HEK293 (cell line): ENCODE measurements at regions not wholly inside any gene's neighbourhood (a gene's known extent, or its start where the extent isn't known, plus 50 kb on each side); places are given as distances from the start of the nearest gene placed in this dataset.

Experiments
- CTCF ChIA-PET: fragments of 350-600 bp; formaldehyde crosslinking; extraction: SDS; loops from one replicate; lab custom pipeline; 2021; ENCODE audit warnings: antibody characterized with exemption; lab: Yijun Ruan, JAX
- POLR2A ChIA-PET: fragments of 300-600 bp; formaldehyde crosslinking; extraction: SDS; loops from one replicate; lab custom pipeline; 2020; ENCODE audit warnings: antibody characterized with exemption, inconsistent platforms; lab: Yijun Ruan, JAX
- H3K27ac ChIP-seq: fragments of 200-500 bp; sonication (Bioruptor generic); 2 replicates; pipeline ENCODE4 v1.5.1; 2014; ENCODE audit warnings: low read depth, low read length, control low read depth, inconsistent platforms; ENCODE audit errors: extremely low read depth
- H3K36me3 ChIP-seq, 2 experiments: fragments of 200-500 bp in 1 of 2; sonication (Bioruptor generic) in 1 of 2; 1 replicate in 1 of 2; 2 replicates in 1 of 2; pipeline ENCODE4 v1.5.1; 2014 to 2017; ENCODE audit warnings: inconsistent platforms in 2 of 2, low read length in 2 of 2; ENCODE audit not compliant: control insufficient read depth in 2 of 2, insufficient read depth in 1 of 2
- H3K4me1 ChIP-seq: fragments of 200-500 bp; sonication (Bioruptor generic); 2 replicates; pipeline ENCODE4 v1.5.1; 2014; ENCODE audit warnings: mild to moderate bottlenecking, low read length, inconsistent platforms; ENCODE audit not compliant: control insufficient read depth, insufficient read depth
- H3K4me3 ChIP-seq: 2 replicates; pipeline ENCODE4 v1.5.1; 2011; ENCODE audit warnings: low read depth, mild to moderate bottlenecking, control low read depth, low read length, moderate library complexity
- H3K9me3 ChIP-seq: fragments of 200-500 bp; sonication (Bioruptor generic); 2 replicates; pipeline ENCODE4 v1.5.1; 2014; ENCODE audit warnings: low read depth, low read length, inconsistent platforms; ENCODE audit not compliant: control insufficient read depth, insufficient read depth
- GLI4 ChIP-seq: fragments of 450-650 bp; formaldehyde crosslinking; IDR thresholded peaks from 2 replicates; pipeline ENCODE4 v1.5.1; 2016; ENCODE audit warnings: missing biosample characterization, missing genetic modification characterization
- ZBTB17 ChIP-seq: fragments of 450-650 bp; formaldehyde crosslinking; IDR thresholded peaks from 2 replicates; pipeline ENCODE4 v1.5.1; 2016; ENCODE audit warnings: missing biosample characterization, missing genetic modification characterization
- ZBTB7A ChIP-seq: fragments of 450-650 bp; formaldehyde crosslinking; IDR thresholded peaks from 2 replicates; pipeline ENCODE4 v1.5.1; 2016; ENCODE audit warnings: low read depth, missing biosample characterization, missing genetic modification characterization
- ZFHX2 ChIP-seq: fragments of 450-650 bp; formaldehyde crosslinking; conservative IDR thresholded peaks from 2 replicates; pipeline ENCODE4 v1.5.1; 2016; ENCODE audit warnings: missing biosample characterization, missing genetic modification characterization
- ZNF10 ChIP-seq: fragments of 450-650 bp; formaldehyde crosslinking; IDR thresholded peaks from 2 replicates; pipeline ENCODE4 v1.5.1; 2017; ENCODE audit warnings: missing biosample characterization, missing genetic modification characterization
- ZNF19 ChIP-seq: fragments of 450-650 bp; formaldehyde crosslinking; IDR thresholded peaks from 2 replicates; pipeline ENCODE4; 2016; ENCODE audit warnings: missing biosample characterization, missing genetic modification characterization, low read depth
- ZNF391 ChIP-seq: fragments of 450-650 bp; formaldehyde crosslinking; IDR thresholded peaks from 2 replicates; pipeline ENCODE4 v1.5.1; 2016; ENCODE audit warnings: low read depth, missing biosample characterization, missing genetic modification characterization, borderline replicate concordance
- ZNF560 ChIP-seq: fragments of 450-650 bp; formaldehyde crosslinking; IDR thresholded peaks from 2 replicates; pipeline ENCODE4 v1.5.1; 2017; ENCODE audit warnings: missing biosample characterization, missing genetic modification characterization, borderline replicate concordance
- ZNF670 ChIP-seq: fragments of 450-650 bp; formaldehyde crosslinking; IDR thresholded peaks from 2 replicates; pipeline ENCODE4 v1.5.1; 2016; ENCODE audit warnings: missing biosample characterization, missing genetic modification characterization, low read depth
- ZNF843 ChIP-seq: fragments of 450-650 bp; formaldehyde crosslinking; IDR thresholded peaks from 2 replicates; pipeline ENCODE4 v1.5.1; 2016; ENCODE audit warnings: missing biosample characterization, missing genetic modification characterization
- TF ChIP-seq, protein P1 (sequence below): fragments of 450-650 bp; formaldehyde crosslinking; IDR thresholded peaks from 2 replicates; pipeline ENCODE4 v1.5.1; 2016; ENCODE audit warnings: missing biosample characterization, missing genetic modification characterization
- TF ChIP-seq, protein P2 (sequence below): fragments of 450-650 bp; formaldehyde crosslinking; IDR thresholded peaks from 2 replicates; pipeline ENCODE4 v1.5.1; 2016; ENCODE audit warnings: missing biosample characterization, missing genetic modification characterization, borderline replicate concordance
- TF ChIP-seq, protein P3 (sequence below): fragments of 450-650 bp; formaldehyde crosslinking; IDR thresholded peaks from 2 replicates; pipeline ENCODE4 v1.5.1; 2017; ENCODE audit warnings: missing biosample characterization, mild to moderate bottlenecking, missing genetic modification characterization, moderate library complexity
- TF ChIP-seq, protein P4 (sequence below): fragments of 450-650 bp; formaldehyde crosslinking; IDR thresholded peaks from 2 replicates; pipeline ENCODE4 v1.5.1; 2016; ENCODE audit warnings: missing biosample characterization, missing genetic modification characterization
- TF ChIP-seq, protein P5 (sequence below): fragments of 450-650 bp; formaldehyde crosslinking; IDR thresholded peaks from 2 replicates; pipeline ENCODE4 v1.5.1; 2016; ENCODE audit warnings: missing biosample characterization, missing genetic modification characterization, borderline replicate concordance
- TF ChIP-seq, protein P6 (sequence below): fragments of 450-650 bp; formaldehyde crosslinking; IDR thresholded peaks from 2 replicates; pipeline ENCODE4; 2016; ENCODE audit warnings: missing biosample characterization, missing genetic modification characterization

DNA sequence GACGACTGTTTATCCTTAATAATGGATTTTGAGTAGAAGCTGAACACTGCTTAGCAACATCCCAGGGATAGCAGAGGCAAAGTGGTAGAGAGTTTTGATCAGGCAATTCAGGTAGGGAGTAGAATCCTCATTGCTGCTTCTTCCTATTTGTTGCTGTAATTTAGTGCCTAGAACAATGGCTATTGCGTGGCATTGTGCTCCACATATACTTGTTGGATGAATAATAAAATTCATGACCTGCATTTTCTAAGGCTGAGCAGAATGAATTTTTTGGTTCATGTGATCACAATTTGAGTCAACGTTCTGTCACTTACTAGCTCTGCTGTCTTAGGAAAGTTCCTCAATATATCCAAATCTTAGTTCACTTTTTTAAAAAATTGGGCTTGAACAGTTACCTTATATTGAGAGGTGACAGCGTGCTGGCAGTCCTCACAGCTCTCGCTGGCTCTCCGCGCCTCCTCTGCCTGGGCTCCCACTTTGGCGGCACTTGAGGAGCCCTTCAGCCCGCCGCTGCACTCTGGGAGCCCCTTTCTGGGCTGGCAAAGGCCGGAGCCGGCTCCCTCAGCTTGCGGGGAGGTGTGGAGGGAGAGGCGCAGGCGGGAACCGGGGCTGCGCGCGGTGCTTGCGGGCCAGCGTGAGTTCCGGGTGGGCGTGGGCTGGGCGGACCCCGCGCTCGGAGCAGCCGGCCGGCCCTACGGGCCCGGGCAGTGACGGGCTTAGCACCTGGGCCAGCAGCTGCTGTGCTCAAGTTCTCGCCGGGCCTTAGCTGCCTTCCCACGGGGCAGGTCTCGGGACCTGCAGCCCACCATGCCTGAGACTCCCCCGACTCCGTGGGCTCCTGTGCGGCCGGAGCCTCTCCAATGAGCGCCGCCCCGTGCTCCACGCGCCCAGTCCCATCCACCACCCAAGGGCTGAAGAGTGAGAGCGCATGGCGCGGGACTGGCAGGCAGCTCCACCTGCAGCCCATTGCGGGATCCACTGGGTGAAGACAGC, 350.6 kb downstream of the ETS1 start (continued):
- TF ChIP-seq, protein P1, sequence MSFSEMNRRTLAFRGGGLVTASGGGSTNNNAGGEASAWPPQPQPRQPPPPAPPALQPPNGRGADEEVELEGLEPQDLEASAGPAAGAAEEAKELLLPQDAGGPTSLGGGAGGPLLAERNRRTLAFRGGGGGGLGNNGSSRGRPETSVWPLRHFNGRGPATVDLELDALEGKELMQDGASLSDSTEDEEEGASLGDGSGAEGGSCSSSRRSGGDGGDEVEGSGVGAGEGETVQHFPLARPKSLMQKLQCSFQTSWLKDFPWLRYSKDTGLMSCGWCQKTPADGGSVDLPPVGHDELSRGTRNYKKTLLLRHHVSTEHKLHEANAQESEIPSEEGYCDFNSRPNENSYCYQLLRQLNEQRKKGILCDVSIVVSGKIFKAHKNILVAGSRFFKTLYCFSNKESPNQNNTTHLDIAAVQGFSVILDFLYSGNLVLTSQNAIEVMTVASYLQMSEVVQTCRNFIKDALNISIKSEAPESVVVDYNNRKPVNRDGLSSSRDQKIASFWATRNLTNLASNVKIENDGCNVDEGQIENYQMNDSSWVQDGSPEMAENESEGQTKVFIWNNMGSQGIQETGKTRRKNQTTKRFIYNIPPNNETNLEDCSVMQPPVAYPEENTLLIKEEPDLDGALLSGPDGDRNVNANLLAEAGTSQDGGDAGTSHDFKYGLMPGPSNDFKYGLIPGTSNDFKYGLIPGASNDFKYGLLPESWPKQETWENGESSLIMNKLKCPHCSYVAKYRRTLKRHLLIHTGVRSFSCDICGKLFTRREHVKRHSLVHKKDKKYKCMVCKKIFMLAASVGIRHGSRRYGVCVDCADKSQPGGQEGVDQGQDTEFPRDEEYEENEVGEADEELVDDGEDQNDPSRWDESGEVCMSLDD (tag by site-specific recombination): no peak
- TF ChIP-seq, protein P2, sequence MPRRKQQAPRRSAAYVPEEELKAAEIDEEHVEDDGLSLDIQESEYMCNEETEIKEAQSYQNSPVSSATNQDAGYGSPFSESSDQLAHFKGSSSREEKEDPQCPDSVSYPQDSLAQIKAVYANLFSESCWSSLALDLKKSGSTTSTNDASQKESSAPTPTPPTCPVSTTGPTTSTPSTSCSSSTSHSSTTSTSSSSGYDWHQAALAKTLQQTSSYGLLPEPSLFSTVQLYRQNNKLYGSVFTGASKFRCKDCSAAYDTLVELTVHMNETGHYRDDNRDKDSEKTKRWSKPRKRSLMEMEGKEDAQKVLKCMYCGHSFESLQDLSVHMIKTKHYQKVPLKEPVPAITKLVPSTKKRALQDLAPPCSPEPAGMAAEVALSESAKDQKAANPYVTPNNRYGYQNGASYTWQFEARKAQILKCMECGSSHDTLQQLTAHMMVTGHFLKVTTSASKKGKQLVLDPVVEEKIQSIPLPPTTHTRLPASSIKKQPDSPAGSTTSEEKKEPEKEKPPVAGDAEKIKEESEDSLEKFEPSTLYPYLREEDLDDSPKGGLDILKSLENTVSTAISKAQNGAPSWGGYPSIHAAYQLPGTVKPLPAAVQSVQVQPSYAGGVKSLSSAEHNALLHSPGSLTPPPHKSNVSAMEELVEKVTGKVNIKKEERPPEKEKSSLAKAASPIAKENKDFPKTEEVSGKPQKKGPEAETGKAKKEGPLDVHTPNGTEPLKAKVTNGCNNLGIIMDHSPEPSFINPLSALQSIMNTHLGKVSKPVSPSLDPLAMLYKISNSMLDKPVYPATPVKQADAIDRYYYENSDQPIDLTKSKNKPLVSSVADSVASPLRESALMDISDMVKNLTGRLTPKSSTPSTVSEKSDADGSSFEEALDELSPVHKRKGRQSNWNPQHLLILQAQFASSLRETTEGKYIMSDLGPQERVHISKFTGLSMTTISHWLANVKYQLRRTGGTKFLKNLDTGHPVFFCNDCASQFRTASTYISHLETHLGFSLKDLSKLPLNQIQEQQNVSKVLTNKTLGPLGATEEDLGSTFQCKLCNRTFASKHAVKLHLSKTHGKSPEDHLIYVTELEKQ (tag by site-specific recombination): no peak
- TF ChIP-seq GLI4 (tag by site-specific recombination) (no peak), ZNF560 (tag by site-specific recombination) (no peak), ZNF670 (tag by site-specific recombination) (no peak)

DNA sequence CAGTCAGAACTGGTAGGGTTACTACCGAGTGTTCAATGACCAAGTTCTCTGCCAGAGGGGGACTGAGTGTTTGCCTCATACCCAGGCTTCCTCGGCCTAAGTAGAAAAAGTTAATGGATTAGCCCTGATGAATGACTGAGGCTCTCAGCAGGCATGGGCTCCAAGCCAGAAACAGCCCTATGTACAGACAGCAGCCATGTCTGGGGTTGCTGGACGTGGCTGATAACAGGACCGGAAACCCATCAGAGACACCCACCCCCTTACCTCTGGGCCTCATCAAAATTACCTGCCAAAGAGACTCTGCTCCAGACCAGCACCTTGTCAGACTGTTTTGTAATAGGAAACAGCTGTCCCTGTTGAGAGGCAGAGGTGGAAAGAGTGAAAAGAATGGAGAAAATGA, 351.4 kb downstream of the ETS1 start:
- no peaks in the 10 kb centered on the region for H3K4me1 ChIP-seq
- ChIA-PET POLR2A (no interaction called here), CTCF (no interaction called here)
- no peak overlapping the region for H3K27ac ChIP-seq
- TF ChIP-seq ZNF391 (tag by site-specific recombination) (no peak), ZBTB17 (tag by site-specific recombination) (no peak), ZNF10 (tag by site-specific recombination) (no peak), ZNF19 (tag by site-specific recombination) (no peak), ZBTB7A (tag by site-specific recombination) (no peak), ZNF843 (tag by site-specific recombination) (no peak), ZFHX2 (tag by site-specific recombination) (no peak)
- TF ChIP-seq, protein P3, sequence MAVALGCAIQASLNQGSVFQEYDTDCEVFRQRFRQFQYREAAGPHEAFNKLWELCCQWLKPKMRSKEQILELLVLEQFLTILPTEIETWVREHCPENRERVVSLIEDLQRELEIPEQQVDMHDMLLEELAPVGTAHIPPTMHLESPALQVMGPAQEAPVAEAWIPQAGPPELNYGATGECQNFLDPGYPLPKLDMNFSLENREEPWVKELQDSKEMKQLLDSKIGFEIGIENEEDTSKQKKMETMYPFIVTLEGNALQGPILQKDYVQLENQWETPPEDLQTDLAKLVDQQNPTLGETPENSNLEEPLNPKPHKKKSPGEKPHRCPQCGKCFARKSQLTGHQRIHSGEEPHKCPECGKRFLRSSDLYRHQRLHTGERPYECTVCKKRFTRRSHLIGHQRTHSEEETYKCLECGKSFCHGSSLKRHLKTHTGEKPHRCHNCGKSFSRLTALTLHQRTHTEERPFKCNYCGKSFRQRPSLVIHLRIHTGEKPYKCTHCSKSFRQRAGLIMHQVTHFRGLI: no peak
- TF ChIP-seq, protein P4, sequence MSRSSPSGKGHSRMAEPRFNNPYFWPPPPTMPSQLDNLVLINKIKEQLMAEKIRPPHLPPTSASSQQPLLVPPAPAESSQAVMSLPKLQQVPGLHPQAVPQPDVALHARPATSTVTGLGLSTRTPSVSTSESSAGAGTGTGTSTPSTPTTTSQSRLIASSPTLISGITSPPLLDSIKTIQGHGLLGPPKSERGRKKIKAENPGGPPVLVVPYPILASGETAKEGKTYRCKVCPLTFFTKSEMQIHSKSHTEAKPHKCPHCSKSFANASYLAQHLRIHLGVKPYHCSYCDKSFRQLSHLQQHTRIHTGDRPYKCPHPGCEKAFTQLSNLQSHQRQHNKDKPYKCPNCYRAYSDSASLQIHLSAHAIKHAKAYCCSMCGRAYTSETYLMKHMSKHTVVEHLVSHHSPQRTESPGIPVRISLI (tag by site-specific recombination): no peak
- TF ChIP-seq, protein P5, sequence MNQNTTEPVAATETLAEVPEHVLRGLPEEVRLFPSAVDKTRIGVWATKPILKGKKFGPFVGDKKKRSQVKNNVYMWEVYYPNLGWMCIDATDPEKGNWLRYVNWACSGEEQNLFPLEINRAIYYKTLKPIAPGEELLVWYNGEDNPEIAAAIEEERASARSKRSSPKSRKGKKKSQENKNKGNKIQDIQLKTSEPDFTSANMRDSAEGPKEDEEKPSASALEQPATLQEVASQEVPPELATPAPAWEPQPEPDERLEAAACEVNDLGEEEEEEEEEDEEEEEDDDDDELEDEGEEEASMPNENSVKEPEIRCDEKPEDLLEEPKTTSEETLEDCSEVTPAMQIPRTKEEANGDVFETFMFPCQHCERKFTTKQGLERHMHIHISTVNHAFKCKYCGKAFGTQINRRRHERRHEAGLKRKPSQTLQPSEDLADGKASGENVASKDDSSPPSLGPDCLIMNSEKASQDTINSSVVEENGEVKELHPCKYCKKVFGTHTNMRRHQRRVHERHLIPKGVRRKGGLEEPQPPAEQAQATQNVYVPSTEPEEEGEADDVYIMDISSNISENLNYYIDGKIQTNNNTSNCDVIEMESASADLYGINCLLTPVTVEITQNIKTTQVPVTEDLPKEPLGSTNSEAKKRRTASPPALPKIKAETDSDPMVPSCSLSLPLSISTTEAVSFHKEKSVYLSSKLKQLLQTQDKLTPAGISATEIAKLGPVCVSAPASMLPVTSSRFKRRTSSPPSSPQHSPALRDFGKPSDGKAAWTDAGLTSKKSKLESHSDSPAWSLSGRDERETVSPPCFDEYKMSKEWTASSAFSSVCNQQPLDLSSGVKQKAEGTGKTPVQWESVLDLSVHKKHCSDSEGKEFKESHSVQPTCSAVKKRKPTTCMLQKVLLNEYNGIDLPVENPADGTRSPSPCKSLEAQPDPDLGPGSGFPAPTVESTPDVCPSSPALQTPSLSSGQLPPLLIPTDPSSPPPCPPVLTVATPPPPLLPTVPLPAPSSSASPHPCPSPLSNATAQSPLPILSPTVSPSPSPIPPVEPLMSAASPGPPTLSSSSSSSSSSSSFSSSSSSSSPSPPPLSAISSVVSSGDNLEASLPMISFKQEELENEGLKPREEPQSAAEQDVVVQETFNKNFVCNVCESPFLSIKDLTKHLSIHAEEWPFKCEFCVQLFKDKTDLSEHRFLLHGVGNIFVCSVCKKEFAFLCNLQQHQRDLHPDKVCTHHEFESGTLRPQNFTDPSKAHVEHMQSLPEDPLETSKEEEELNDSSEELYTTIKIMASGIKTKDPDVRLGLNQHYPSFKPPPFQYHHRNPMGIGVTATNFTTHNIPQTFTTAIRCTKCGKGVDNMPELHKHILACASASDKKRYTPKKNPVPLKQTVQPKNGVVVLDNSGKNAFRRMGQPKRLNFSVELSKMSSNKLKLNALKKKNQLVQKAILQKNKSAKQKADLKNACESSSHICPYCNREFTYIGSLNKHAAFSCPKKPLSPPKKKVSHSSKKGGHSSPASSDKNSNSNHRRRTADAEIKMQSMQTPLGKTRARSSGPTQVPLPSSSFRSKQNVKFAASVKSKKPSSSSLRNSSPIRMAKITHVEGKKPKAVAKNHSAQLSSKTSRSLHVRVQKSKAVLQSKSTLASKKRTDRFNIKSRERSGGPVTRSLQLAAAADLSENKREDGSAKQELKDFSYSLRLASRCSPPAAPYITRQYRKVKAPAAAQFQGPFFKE (tag by site-specific recombination): no peak
- TF ChIP-seq, protein P6, sequence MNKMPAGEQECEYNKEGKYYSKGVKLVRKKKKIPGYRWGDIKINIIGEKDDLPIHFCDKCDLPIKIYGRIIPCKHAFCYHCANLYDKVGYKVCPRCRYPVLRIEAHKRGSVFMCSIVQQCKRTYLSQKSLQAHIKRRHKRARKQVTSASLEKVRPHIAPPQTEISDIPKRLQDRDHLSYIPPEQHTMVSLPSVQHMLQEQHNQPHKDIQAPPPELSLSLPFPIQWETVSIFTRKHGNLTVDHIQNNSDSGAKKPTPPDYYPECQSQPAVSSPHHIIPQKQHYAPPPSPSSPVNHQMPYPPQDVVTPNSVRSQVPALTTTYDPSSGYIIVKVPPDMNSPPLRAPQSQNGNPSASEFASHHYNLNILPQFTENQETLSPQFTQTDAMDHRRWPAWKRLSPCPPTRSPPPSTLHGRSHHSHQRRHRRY (tag by site-specific recombination): no peak
- H3K4me3 ChIP-seq: no peak overlapping the region
- no peaks in the 10 kb centered on the region for H3K9me3 ChIP-seq
- no peaks in the 10 kb centered on the region for H3K36me3 ChIP-seq
